Spinal cord (tissue), 9 donors: ENCODE measurements at regions not wholly inside any gene's neighbourhood (a gene's known extent, or its start where the extent isn't known, plus 50 kb on each side); places are given as distances from the start of the nearest gene placed in this dataset.
A peak's percentile ranks its signal among the peaks of the same experiment; 100 is the strongest.

ENCODE experiments used
- DNase-seq, 6 donors: peaks; one replicate each; pipeline versions ENCODE4 v3.0.0 to v3.0.0-alpha.2; 2013 to 2015; ENCODE audit warnings: low spot score in 6 of 6, low read depth in 4 of 6
- H3K27ac ChIP-seq: one replicate; pipeline ENCODE4 v1.5.1; 2013; ENCODE audit warnings: low read depth, low read length, control low read depth
- H3K27me3 ChIP-seq: one replicate; pipeline ENCODE4 v1.6.1; 2013; ENCODE audit warnings: low read length; ENCODE audit not compliant: control insufficient read depth, insufficient read depth
- H3K36me3 ChIP-seq: one replicate; pipeline ENCODE4 v1.6.1; 2013; ENCODE audit warnings: low read length; ENCODE audit not compliant: control insufficient read depth, insufficient read depth
- H3K4me1 ChIP-seq: one replicate; pipeline ENCODE4 v1.6.1; 2013; ENCODE audit warnings: low read length; ENCODE audit not compliant: control insufficient read depth, insufficient read depth
- H3K4me3 ChIP-seq: one replicate; pipeline ENCODE4 v1.5.1; 2013; ENCODE audit warnings: low read depth, low read length, control low read depth
- H3K9me3 ChIP-seq: one replicate; pipeline ENCODE4 v1.6.1; 2013; ENCODE audit warnings: low read length; ENCODE audit not compliant: control insufficient read depth, insufficient read depth
- WGBS: methylation state at CpG from one replicate; pipeline ENCODE4 v1.1.5; 2013; ENCODE audit warnings: missing lambda C conversion rate; ENCODE audit not compliant: insufficient coverage; 5-methylcytosine and 5-hydroxymethylcytosine counted together
- donor health status: healthy.

- Histone ChIP-seq H3K27me3 (no peaks in the 10 kb centered on the region), H3K27ac (no peak overlapping the region), H3K36me3 (no peaks in the 10 kb centered on the region), H3K4me1 (no peaks in the 10 kb centered on the region), H3K4me3 (no peak overlapping the region), H3K9me3 (no peaks in the 10 kb centered on the region)
- 80% methylated on average over 6 of the region's 7 CpGs for WGBS
- no peak for DNase-seq
Observed at GRCh38 chr11:76298255-76298654, 82.7 kb downstream of the THAP12 start.

GRCh38 chr11:76296731-76297542, 84.0 kb downstream of the THAP12 start:
- no peak for DNase-seq
- WGBS, result 88% methylated on average over 12 of the region's 12 CpGs
- Histone ChIP-seq H3K4me3 (no peak overlapping the region), H3K36me3 (no peaks in the 10 kb centered on the region), H3K27ac (no peak overlapping the region), H3K27me3 (no peaks in the 10 kb centered on the region), H3K4me1 (peaks cover 3% of the 10 kb centered on the region), H3K9me3 (no peaks in the 10 kb centered on the region)

GRCh38 chr11:76293189-76293631, 86.9 kb upstream of the WNT11 start:
- Histone ChIP-seq H3K27me3 (no peaks in the 10 kb centered on the region), H3K27ac (no peak overlapping the region), H3K9me3 (no peaks in the 10 kb centered on the region), H3K4me1 (peaks cover 5% of the 10 kb centered on the region), H3K4me3 (no peak overlapping the region), H3K36me3 (no peaks in the 10 kb centered on the region)
- DNase-seq, result no peak
- WGBS, result 94% methylated on average over 7 of the region's 11 CpGs

DNA sequence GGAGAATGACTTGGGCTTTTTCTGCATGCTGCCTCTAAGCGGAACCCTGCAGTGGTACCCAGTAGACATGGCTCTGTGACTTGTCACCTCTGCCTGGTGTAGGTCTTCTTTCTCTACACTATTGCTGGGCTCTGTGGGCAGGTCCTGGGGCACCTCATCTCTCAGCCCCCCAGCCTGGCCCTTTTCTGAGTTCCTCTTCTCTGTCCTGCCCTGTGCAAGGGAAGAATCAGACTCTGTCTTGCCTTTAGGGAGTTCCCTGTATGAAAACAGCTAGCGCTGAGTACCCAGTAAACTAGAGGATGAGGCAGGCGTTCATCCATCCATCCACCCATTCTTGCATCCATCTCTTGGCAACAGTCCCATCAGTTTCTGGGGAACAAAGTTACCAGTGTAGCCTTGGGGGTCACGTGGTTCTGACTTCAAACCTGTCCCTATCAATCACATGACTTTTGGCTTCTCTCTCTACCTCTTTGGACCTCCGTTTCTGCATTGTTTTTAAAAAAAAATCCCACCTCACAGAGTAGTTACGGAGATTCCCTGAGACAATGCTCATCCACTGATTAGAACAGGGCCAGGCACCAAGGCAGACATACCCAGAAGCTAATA, 86.4 kb upstream of the WNT11 start:
- no peaks in the 10 kb centered on the region for H3K36me3 ChIP-seq
- peaks cover 10% of the 10 kb centered on the region for H3K4me1 ChIP-seq
- WGBS, result 73% methylated on average over 6 of the region's 6 CpGs
- no peaks in the 10 kb centered on the region for H3K9me3 ChIP-seq
- no peak overlapping the region for H3K4me3 ChIP-seq
- no peak overlapping the region for H3K27ac ChIP-seq
- DNase-seq, result no peak
- H3K27me3 ChIP-seq, result no peaks in the 10 kb centered on the region

- no peaks in the 10 kb centered on the region for H3K9me3 ChIP-seq
- H3K27ac ChIP-seq, result no peak overlapping the region
- peak in 1 of 6 donors; percentile 18 for DNase-seq
- no peak overlapping the region for H3K4me3 ChIP-seq
- 65% methylated on average over 23 of the region's 24 CpGs for WGBS
- no peaks in the 10 kb centered on the region for H3K27me3 ChIP-seq
- peaks cover 10% of the 10 kb centered on the region for H3K4me1 ChIP-seq
- no peaks in the 10 kb centered on the region for H3K36me3 ChIP-seq
Observed at GRCh38 chr11:76291576-76292526, 85.5 kb upstream of the WNT11 start.

GRCh38 chr11:76288166-76288980, 82.1 kb upstream of the WNT11 start:
- Histone ChIP-seq H3K27me3 (no peaks in the 10 kb centered on the region), H3K4me1 (peaks cover 10% of the 10 kb centered on the region), H3K9me3 (no peaks in the 10 kb centered on the region), H3K36me3 (no peaks in the 10 kb centered on the region), H3K4me3 (no peak overlapping the region), H3K27ac (no peak overlapping the region)
- WGBS, result 52% methylated on average over 17 of the region's 21 CpGs
- no peak for DNase-seq

DNA sequence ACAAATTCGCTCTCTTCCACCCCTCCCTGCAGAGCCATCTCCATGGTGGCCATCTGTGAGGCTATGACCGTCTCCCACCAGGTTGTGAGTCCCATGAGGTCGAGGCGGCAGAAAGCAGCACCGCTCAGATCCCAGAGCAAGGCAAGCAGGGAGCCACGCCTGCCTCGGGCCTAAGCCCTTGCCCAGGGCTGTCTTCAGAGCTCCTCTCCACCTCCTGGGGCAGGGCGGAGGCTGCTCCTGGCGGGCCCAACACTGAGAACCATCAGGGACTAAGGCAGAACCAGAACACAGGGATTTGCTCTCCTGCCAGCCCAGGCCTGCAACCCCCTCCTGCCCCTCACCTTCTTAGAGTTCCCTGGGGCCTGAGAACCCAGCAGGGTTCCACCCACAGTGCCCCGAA, 80.9 kb upstream of the WNT11 start:
- Histone ChIP-seq H3K4me3 (no peak overlapping the region), H3K27me3 (no peaks in the 10 kb centered on the region), H3K36me3 (no peaks in the 10 kb centered on the region), H3K4me1 (peaks cover 10% of the 10 kb centered on the region), H3K9me3 (no peaks in the 10 kb centered on the region), H3K27ac (no peak overlapping the region)
- 72% methylated on average over 10 of the region's 10 CpGs for WGBS
- no peak for DNase-seq

GRCh38 chr11:76285397-76286104, 79.2 kb upstream of the WNT11 start:
- no peak overlapping the region for H3K27ac ChIP-seq
- H3K36me3 ChIP-seq, result no peaks in the 10 kb centered on the region
- peaks cover 7% of the 10 kb centered on the region for H3K4me1 ChIP-seq
- 98% methylated on average over 5 of the region's 6 CpGs for WGBS
- no peak overlapping the region for H3K4me3 ChIP-seq
- no peak for DNase-seq
- H3K27me3 ChIP-seq, result no peaks in the 10 kb centered on the region
- H3K9me3 ChIP-seq, result no peaks in the 10 kb centered on the region
